Tibial nerve (tissue), 4 donors: ENCODE measurements at regions not wholly inside any gene's neighbourhood (a gene's known extent, or its start where the extent isn't known, plus 50 kb on each side); places are given as distances from the start of the nearest gene placed in this dataset.

Experiments
- DNase-seq, 2 donors: peaks; one replicate each; pipeline ENCODE4 v3.0.0-alpha.2; 2019; ENCODE audit warnings: low spot score in 2 of 2
- H3K27ac ChIP-seq, 4 donors: fragments of 200-600 bp; sonication (generic) in 3 of 4; one replicate each; pipeline ENCODE4 v1.5.1; 2017 to 2019; ENCODE audit warnings: mild to moderate bottlenecking in 1 of 4
- H3K27me3 ChIP-seq, 2 donors: fragments of 200-600 bp; sonication (generic) in 1 of 2; one replicate each; pipeline versions ENCODE4 v1.5.1 to v1.6.0; 2017 to 2019
- H3K36me3 ChIP-seq, 3 donors: fragments of 200-600 bp; sonication (generic); one replicate each; pipeline ENCODE4 v1.5.1; 2018 to 2019
- H3K4me1 ChIP-seq, 4 donors: fragments of 200-600 bp; sonication (generic) in 3 of 4; one replicate each; pipeline ENCODE4 v1.5.1; 2017 to 2019
- H3K4me3 ChIP-seq, 4 donors: fragments of 200-600 bp; sonication (generic) in 3 of 4; one replicate each; pipeline ENCODE4 v1.5.1; 2017 to 2019; ENCODE audit warnings: mild to moderate bottlenecking in 1 of 4, moderate library complexity in 1 of 4
- H3K9me3 ChIP-seq, 4 donors: fragments of 200-600 bp; sonication (generic) in 3 of 4; one replicate each; pipeline ENCODE4 v1.5.1; 2017 to 2019
- EP300 ChIP-seq, 2 donors: sonication (generic); formaldehyde crosslinking; IDR thresholded peaks; one replicate each; pipeline ENCODE4 v1.6.1; 2017; ENCODE audit warnings: antibody characterized with exemption in 2 of 2, mild to moderate bottlenecking in 1 of 2
- POLR2A ChIP-seq, 2 donors: fragments of 450-650 bp; IDR thresholded peaks; one replicate each; pipeline ENCODE4 v1.6.1; 2017; ENCODE audit warnings: antibody characterized with exemption in 2 of 2, mild to moderate bottlenecking in 2 of 2, moderate library complexity in 2 of 2
- WGBS, 2 donors: methylation state at CpG; one replicate each; pipeline ENCODE4 v1.1.5; 2018; 5-methylcytosine and 5-hydroxymethylcytosine counted together
- TF ChIP-seq, protein P1 (sequence below), 5 experiments: fragments of 200-600 bp in 3 of 5; fragments of 450-650 bp in 2 of 5; sonication (generic) in 3 of 5; IDR thresholded peaks; one replicate each; pipeline ENCODE4 v1.5.1; 2016 to 2019; ENCODE audit warnings: antibody characterized with exemption in 5 of 5, mild to moderate bottlenecking in 3 of 5, moderate library complexity in 2 of 5

DNA sequence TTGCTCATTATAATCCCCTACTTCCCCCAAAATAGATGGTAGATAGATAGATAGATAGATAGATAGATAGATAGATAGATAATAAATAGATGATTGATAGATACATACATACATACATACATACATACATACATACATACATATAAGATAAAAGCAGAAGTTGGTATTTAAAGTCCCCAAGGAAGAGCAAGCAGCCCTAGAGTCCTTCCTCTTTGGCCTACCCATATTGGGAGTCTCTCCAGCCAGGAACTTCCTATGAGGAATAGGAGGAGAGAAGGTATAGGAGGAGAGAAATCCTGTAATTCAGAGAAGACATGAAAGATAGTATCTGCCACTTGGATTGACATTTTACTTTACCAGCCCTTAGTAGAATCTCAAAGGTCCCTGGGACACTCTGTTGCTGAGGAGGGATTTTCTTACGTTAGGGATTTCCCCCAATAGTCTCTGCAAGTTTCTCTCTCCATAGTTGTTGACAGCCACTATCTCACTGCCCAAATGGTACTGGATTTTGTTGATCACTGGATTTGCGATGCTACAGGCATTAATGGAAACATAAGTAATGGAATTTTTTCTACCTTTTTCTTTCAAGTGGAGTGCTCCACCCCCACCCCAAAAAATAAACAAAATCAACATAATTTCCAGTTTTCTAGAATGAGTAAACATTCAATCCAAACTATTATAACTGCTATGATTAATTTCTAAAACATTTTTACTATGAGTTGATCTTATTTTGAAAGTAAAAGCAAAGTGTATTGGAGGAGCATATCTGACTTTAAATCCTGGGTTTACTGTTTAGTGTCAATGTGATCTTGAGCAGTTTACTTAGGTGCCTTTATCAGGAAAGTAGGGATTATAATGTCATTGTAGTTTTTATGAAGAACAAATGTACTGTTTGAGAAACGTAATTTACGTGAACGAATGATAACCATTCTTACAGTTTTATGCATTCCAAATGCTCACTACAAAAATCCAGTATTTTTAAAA is 93.2 kb upstream of the TNFSF4 start:
- H3K27ac ChIP-seq = no peak overlapping the region
- H3K4me3 ChIP-seq = no peak overlapping the region
- no peaks in the 10 kb centered on the region for H3K9me3 ChIP-seq
- WGBS, 2 donors = 60 to 69% methylated on average over 5 of the region's 5 CpGs
- DNase-seq = no peak
- H3K27me3 ChIP-seq = no peaks in the 10 kb centered on the region
- no peaks in the 10 kb centered on the region for H3K36me3 ChIP-seq
- no peaks in the 10 kb centered on the region for H3K4me1 ChIP-seq
- TF ChIP-seq, protein P1, sequence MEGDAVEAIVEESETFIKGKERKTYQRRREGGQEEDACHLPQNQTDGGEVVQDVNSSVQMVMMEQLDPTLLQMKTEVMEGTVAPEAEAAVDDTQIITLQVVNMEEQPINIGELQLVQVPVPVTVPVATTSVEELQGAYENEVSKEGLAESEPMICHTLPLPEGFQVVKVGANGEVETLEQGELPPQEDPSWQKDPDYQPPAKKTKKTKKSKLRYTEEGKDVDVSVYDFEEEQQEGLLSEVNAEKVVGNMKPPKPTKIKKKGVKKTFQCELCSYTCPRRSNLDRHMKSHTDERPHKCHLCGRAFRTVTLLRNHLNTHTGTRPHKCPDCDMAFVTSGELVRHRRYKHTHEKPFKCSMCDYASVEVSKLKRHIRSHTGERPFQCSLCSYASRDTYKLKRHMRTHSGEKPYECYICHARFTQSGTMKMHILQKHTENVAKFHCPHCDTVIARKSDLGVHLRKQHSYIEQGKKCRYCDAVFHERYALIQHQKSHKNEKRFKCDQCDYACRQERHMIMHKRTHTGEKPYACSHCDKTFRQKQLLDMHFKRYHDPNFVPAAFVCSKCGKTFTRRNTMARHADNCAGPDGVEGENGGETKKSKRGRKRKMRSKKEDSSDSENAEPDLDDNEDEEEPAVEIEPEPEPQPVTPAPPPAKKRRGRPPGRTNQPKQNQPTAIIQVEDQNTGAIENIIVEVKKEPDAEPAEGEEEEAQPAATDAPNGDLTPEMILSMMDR (IDR thresholded peaks at IDR 0.05) = no peak
- TF ChIP-seq POLR2A (IDR thresholded peaks at IDR 0.05) = no peak
- no peak for TF ChIP-seq EP300 (IDR thresholded peaks at IDR 0.05)

DNA sequence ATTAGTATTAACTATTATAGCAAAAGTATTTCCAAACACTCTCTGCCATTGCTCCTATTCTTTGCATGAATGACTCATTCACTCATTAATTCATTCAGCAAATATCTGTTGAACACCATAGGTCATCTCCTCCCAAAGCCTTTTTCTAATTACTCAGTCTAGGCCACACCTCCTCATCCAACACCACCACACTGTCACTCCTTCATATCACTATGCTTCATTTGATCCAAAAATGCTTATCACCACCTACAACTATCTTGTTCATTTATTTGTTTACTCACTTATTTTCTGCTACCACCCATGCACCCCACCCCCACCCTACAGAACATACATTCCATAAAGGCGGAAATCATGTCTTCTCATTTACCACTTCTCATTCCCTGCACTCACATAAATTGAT is 94.4 kb upstream of the TNFSF4 start:
- no peak overlapping the region for H3K4me3 ChIP-seq
- TF ChIP-seq, protein P1 (IDR thresholded peaks at IDR 0.05) = no peak
- TF ChIP-seq POLR2A (IDR thresholded peaks at IDR 0.05) (no peak), EP300 (IDR thresholded peaks at IDR 0.05) (no peak)
- H3K27ac ChIP-seq = no peak overlapping the region
- WGBS, 2 donors = 80 to 88% methylated on average over 1 of the region's 1 CpG
- no peaks in the 10 kb centered on the region for H3K27me3 ChIP-seq
- no peaks in the 10 kb centered on the region for H3K4me1 ChIP-seq
- H3K9me3 ChIP-seq = no peaks in the 10 kb centered on the region
- no peak for DNase-seq
- H3K36me3 ChIP-seq = no peaks in the 10 kb centered on the region

DNA sequence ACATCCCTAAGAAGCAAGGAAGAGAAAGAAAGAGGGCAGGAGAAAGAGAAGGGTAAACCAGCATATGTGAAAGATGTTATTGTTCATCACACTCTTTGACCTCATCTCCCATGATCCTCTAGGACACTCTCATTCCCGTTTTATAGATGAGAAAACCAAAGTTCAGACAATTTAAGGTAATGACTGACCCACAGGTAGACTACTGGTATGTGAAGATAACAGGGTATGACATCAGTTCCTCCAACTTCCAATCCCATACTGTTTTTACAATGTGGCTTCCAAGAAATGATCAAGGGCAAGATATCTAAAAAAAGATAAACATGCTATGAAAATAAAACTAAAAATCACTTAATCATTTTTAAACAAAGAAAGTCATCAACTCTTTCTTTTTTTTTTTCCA is 95.2 kb upstream of the TNFSF4 start:
- WGBS, 2 donors = 38 to 47% methylated on average over 1 of the region's 1 CpG
- Histone ChIP-seq H3K36me3 (no peaks in the 10 kb centered on the region), H3K27me3 (no peaks in the 10 kb centered on the region), H3K9me3 (peaks cover 0 to 5% (median 0%) of the 10 kb centered on the region in 4 donors), H3K27ac (no peak overlapping the region), H3K4me1 (no peaks in the 10 kb centered on the region), H3K4me3 (no peak overlapping the region)
- TF ChIP-seq POLR2A (IDR thresholded peaks at IDR 0.05) = no peak
- TF ChIP-seq, protein P1 (IDR thresholded peaks at IDR 0.05) = no peak
- TF ChIP-seq EP300 (IDR thresholded peaks at IDR 0.05) = no peak
- no peak for DNase-seq

- no peak overlapping the region for H3K4me3 ChIP-seq
- H3K9me3 ChIP-seq = peaks cover 0 to 5% (median 0%) of the 10 kb centered on the region in 4 donors
- no peak for DNase-seq
- TF ChIP-seq EP300 (IDR thresholded peaks at IDR 0.05) (no peak), POLR2A (IDR thresholded peaks at IDR 0.05) (no peak)
- TF ChIP-seq, protein P1 (IDR thresholded peaks at IDR 0.05) = no peak
- WGBS, 2 donors = 62 to 65% methylated on average over 8 of the region's 8 CpGs
- H3K27ac ChIP-seq = no peak overlapping the region
- H3K27me3 ChIP-seq = no peaks in the 10 kb centered on the region
- H3K36me3 ChIP-seq = no peaks in the 10 kb centered on the region
- no peaks in the 10 kb centered on the region for H3K4me1 ChIP-seq
Measured at GRCh38 chr1:173302890-173303829, 96.0 kb upstream of the TNFSF4 start.
